GM10248 (cell line): ENCODE measurements at regions not wholly inside any gene's neighbourhood (a gene's known extent, or its start where the extent isn't known, plus 50 kb on each side); places are given as distances from the start of the nearest gene placed in this dataset.

ENCODE experiments used
- CTCF ChIA-PET: fragments of 300-600 bp; sonication (Branson Sonifier 250); formaldehyde crosslinking; extraction: SDS; loops from one replicate; lab custom pipeline; 2021; ENCODE audit warnings: antibody characterized with exemption; lab: Yijun Ruan, JAX
- POLR2A ChIA-PET: fragments of 350-650 bp; sonication (Branson Sonifier 250); formaldehyde crosslinking; extraction: SDS; loops from one replicate; lab custom pipeline; 2020; ENCODE audit warnings: antibody characterized with exemption; lab: Yijun Ruan, JAX
- DNase-seq: peaks from one replicate; pipeline ENCODE4 v3.0.0; 2012; ENCODE audit errors: extremely low spot score
- TF ChIP-seq, protein P1 (sequence below): IDR thresholded peaks from 2 replicates; pipeline ENCODE4 v1.5.1; 2012; ENCODE audit warnings: mild to moderate bottlenecking, low read depth; ENCODE audit errors: extremely low read depth, missing control alignments, control extremely low read depth

DNA sequence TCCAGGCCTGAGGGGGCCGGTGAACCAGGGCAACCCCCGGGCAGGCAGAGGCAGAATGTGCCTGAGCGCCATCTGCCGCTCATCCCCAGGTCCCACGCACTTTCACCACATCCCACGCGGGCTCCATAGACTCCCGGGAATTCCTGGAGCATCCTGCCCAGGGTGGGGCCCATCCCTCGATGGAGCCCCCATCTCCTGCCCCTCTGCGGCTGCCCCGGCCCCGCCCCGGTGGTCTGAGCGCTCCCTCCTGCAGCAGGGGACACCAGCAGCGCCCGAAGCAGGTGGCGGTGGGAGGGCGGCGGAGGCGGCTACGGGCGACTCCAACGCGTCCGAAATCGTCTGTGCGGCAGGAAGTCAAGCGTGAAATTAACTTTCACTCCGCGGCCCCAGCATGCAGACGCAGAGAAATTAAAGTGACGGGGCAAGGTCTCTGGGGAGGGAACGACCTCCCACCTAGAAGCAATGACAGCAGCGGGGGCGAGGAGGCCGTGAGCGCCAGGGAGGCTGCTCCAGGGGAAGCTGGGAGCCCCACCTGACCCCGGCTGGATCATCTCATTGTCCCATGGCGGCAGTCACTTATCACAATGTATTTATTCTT, 122.2 kb downstream of the NCOR2 start:
- ChIA-PET CTCF (no interaction called here), POLR2A (no interaction called here)
- TF ChIP-seq, protein P1, sequence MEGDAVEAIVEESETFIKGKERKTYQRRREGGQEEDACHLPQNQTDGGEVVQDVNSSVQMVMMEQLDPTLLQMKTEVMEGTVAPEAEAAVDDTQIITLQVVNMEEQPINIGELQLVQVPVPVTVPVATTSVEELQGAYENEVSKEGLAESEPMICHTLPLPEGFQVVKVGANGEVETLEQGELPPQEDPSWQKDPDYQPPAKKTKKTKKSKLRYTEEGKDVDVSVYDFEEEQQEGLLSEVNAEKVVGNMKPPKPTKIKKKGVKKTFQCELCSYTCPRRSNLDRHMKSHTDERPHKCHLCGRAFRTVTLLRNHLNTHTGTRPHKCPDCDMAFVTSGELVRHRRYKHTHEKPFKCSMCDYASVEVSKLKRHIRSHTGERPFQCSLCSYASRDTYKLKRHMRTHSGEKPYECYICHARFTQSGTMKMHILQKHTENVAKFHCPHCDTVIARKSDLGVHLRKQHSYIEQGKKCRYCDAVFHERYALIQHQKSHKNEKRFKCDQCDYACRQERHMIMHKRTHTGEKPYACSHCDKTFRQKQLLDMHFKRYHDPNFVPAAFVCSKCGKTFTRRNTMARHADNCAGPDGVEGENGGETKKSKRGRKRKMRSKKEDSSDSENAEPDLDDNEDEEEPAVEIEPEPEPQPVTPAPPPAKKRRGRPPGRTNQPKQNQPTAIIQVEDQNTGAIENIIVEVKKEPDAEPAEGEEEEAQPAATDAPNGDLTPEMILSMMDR, result no peak
- no peak for DNase-seq

DNA sequence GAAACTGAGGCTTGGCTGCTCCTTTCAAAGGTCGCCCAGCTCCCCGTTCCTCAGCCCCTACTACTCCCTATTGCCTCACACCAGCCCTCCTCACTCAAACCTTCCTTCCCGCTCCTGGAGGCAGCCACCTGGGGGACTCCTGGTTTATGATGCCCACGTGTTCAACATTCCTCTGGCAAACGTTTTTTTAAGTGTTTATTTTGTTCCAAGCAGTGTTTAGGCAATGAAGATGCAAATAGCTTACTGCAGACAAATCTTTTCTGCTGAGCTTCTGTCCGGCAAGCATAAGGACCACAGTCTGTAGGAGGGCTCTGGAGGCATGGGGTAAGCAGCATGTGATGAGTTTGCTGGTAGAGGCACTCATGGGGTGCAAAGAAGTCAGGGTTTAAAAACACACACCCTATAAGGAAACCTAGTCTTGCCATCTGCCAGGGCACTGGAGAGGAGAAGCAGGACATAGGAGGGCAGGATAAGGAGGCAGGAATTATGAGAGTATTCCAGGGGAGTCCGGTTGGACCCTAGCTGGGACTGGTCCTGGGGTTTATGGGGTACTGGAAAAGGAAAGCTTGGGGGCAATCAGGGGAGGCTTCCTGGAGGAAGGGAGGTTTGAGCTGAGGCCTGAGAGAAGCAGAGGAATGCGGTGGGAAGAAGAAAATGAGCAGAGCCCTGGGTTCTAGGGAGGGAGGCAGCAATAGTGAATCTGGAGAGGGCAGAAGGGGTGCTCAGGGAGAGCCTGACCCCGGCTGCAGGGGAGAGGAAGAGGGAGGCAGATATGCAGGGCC, 123.3 kb downstream of the NCOR2 start:
- no peak for DNase-seq

DNA sequence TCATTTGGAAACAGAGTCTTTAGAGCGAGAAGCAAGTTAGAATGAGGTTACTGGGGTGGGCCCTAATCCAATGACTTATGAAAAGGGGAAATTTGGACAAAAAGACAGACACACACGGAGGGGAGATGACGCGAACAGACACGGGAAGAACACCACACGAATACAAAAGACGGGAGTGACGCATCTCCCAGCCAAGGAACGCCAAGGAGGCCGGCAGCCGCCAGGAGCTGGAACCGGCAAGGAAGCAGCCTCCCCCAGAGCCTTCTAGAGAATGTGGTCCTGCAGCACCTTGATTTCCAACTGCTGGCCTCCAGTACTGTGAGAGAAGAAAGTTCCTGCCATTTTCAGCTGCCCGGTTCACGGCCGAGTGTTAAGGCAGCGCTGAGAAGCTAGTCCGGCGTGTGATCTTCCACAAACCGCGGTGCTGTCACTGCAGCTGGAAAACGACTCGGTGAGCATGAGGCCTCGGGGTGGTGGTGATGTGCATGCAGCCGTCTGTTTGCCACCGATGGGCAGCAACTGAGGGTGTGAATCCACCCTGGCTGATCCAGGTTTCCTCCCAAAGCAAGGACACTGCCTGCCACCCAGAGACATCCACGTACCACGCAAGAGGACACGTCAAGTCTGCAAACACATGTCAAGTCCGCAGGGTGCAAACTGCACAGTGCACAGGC, 124.5 kb downstream of the NCOR2 start:
- no peak for DNase-seq
- TF ChIP-seq, protein P1, result no peak
- ChIA-PET POLR2A (no interaction called here), CTCF (no interaction called here)

More for the DNA sequence above, 123.3 kb downstream of the NCOR2 start:
- ChIA-PET CTCF (no interaction called here), POLR2A (no interaction called here)
- TF ChIP-seq, protein P1, result no peak

DNA sequence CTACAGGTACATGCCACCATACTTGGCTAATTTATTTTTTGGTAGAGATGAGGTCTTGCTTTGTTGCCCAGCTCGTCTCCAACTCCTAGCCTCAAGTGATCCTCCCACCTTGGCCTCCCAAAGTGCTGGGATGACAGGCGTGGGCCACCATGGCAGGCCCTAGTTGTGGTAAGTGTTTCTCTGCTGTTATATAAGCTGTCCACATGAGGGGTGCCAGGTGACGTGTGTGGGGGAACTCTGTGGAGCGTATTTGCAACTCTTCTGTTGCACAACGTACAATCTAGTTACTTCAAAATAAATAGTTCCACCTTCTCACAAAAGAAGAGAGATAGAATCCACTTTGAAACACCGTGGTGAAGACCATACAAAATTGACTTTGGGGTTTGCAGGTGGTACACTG, 125.1 kb downstream of the NCOR2 start:
- TF ChIP-seq, protein P1, result no peak
- CTCF ChIA-PET, result no interaction called here
- POLR2A ChIA-PET, result no interaction called here
- DNase-seq, result no peak

DNA sequence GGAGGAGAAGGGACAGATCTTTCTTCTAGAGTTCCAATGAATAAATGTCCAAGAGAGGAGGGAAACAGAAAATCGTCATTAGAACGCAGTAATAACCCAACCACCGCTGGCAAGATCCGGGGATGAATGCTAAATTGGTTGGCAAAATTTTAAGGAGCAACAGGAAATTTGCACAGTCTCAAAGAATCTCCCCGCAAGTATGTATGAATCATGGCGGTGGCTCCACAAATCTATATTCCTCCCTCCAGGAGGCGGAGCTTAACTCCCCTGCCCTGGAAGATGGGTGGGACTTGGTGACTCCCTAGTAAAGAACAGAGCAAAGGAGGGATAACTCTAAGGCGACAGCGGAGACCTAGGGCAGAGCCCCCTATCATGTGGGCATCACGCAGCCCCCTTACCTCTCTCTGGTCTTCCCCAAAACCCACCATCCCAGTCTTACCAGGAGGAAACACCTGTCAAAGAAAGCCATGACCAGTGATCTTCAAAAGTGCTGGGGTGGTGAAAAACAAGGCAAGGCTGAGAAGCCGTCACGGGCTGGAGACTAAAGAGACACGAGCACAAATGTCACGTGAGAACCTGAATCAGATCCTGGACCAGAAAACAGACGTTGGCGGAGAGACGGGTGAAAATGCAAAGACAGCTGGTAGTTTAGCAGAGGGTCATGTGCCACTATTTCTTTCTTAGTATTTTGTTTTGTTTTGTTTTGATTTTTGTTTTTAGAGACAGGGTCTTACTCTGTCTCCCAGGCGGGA, 125.8 kb downstream of the NCOR2 start:
- CTCF ChIA-PET, result no interaction called here
- TF ChIP-seq, protein P1, result no peak
- no peak for DNase-seq
- POLR2A ChIA-PET, result no interaction called here

DNA sequence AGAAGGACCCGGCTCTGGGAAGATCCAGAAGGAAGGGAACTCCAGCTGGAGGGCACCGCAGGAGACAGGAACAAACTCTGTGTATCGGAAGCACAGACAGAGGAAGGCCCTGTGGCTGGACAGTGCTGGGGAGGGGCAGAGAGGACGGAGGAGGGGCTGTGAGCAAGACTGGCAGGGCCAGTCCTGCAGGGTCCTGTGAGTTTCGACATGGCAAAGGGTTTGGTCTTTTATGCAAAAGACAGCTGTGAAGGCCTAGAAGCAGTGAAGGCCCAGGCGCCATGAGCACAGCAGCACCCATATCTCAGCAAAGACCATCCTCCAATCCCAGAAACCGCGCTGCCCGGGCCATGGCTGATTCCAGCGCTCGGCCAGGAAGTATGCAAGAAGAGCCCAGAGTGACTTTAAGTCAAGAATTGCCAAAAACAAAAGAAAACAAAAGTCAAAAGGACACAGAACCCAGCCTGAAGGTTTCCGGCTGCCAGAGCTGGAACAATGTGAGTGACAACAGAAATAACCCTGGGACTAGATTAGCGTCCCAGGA, 126.5 kb downstream of the NCOR2 start:
- no peak for DNase-seq
- CTCF ChIA-PET, result no interaction called here
- TF ChIP-seq, protein P1, result no peak
- POLR2A ChIA-PET, result no interaction called here
